ENCODE measurements at regions not wholly inside any gene's neighbourhood (a gene's known extent, or its start where the extent isn't known, plus 50 kb on each side); places are given as distances from the start of the nearest gene placed in this dataset.

- no peak for TF ChIP-seq CTCF (IDR thresholded peaks at IDR 0.05)
- intact Hi-C loops (cut with DNase I), result no loop called here
- Histone ChIP-seq H3K27me3 (ENCODE audit: insufficient read depth in 3 of 3, low read length in 2 of 3) (no peaks in the 10 kb centered on the region), H3K4me3 (no peak overlapping the region), H3K9me3 (no peaks in the 10 kb centered on the region), H3K27ac (no peak overlapping the region), H3K36me3 (ENCODE audit: insufficient read depth in 1 of 2, low read depth in 1 of 2) (no peaks in the 10 kb centered on the region), H3K4me1 (peaks cover 5% of the 10 kb centered on the region)
- DNase-seq (no peak), ATAC-seq (no peak)
- 71 to 84% (median 73%) methylated on average over 4 of the region's 4 CpGs for WGBS, 3 donors
Observed at GRCh38 chr14:99038431-99038820, 233.6 kb downstream of the BCL11B start.

GRCh38 chr14:99039331-99040041, 232.5 kb downstream of the BCL11B start:
- H3K4me3 ChIP-seq, result no peak overlapping the region
- no peaks in the 10 kb centered on the region for H3K36me3 ChIP-seq (ENCODE audit: insufficient read depth in 1 of 2, low read depth in 1 of 2)
- intact Hi-C loops (cut with DNase I), result no loop called here
- peaks cover 5% of the 10 kb centered on the region for H3K4me1 ChIP-seq
- ATAC-seq, result no peak
- 91 to 92% (median 91%) methylated on average over 9 to 12 of the region's 12 CpGs for WGBS, 3 donors
- DNase-seq, result no peak
- H3K27ac ChIP-seq, result no peak overlapping the region
- TF ChIP-seq CTCF (IDR thresholded peaks at IDR 0.05), result no peak
- H3K9me3 ChIP-seq, result no peaks in the 10 kb centered on the region
- no peaks in the 10 kb centered on the region for H3K27me3 ChIP-seq (ENCODE audit: insufficient read depth in 3 of 3, low read length in 2 of 3)

GRCh38 chr14:99040052-99040451, 231.9 kb downstream of the BCL11B start:
- intact Hi-C loops (cut with DNase I), result no loop called here
- H3K9me3 ChIP-seq, result no peaks in the 10 kb centered on the region
- H3K36me3 ChIP-seq (ENCODE audit: insufficient read depth in 1 of 2, low read depth in 1 of 2), result no peaks in the 10 kb centered on the region
- H3K4me3 ChIP-seq, result no peak overlapping the region
- peaks cover 5% of the 10 kb centered on the region for H3K4me1 ChIP-seq
- no peak overlapping the region for H3K27ac ChIP-seq
- WGBS, 3 donors, result 82 to 86% (median 85%) methylated on average over 18 of the region's 18 CpGs
- TF ChIP-seq CTCF (IDR thresholded peaks at IDR 0.05), result no peak
- no peak for DNase-seq
- no peaks in the 10 kb centered on the region for H3K27me3 ChIP-seq (ENCODE audit: insufficient read depth in 3 of 3, low read length in 2 of 3)
- no peak for ATAC-seq

GRCh38 chr14:99040711-99041110, 231.3 kb downstream of the BCL11B start:
- ATAC-seq (no peak), DNase-seq (no peak)
- peaks cover 1% of the 10 kb centered on the region for H3K4me1 ChIP-seq
- H3K27ac ChIP-seq, result no peak overlapping the region
- H3K27me3 ChIP-seq (ENCODE audit: insufficient read depth in 3 of 3, low read length in 2 of 3), result no peaks in the 10 kb centered on the region
- no peaks in the 10 kb centered on the region for H3K36me3 ChIP-seq (ENCODE audit: insufficient read depth in 1 of 2, low read depth in 1 of 2)
- WGBS, 3 donors, result 88 to 93% (median 89%) methylated on average over 17 of the region's 17 CpGs
- no peak overlapping the region for H3K4me3 ChIP-seq
- H3K9me3 ChIP-seq, result no peaks in the 10 kb centered on the region
- intact Hi-C loops (cut with DNase I), result no loop called here
- TF ChIP-seq CTCF (IDR thresholded peaks at IDR 0.05), result no peak

Data from psoas muscle (tissue), 7 donors.